ENCODE measurements at regions not wholly inside any gene's neighbourhood (a gene's known extent, or its start where the extent isn't known, plus 50 kb on each side); places are given as distances from the start of the nearest gene placed in this dataset.

DNA sequence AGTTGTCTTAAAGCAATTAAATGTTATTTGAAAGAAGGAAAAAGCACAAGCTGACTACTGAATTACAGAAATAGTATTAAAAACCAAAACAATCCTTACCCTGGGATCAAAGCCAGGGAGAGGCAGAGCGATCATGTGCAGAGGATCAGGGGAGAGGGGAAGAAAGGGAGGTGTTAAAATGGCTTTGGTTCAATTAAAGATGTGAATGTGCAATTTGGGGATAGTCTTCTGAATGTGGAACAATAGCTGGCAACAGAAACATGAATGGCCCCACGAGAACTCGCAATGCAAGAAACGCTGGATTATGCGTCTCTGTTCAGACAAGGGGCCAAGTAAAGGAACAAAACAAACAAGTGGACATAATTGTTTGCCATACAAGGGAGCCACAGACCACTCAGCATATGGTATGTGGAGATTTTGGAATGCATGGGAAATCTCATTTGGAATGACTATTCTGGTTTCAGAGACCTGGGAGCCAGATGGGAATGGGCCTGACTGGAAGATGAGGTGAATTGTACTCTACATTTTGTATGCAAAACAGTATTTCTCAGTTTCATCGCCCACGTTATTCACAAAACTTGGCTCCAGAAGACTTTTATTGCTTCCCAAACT lies 155.4 kb downstream of the SLC4A3 start:
- TF ChIP-seq EZH2 (IDR thresholded peaks at IDR 0.05; ENCODE audit: insufficient read depth, poor library complexity, severe bottlenecking) (no peak), EZH2phosphoT487 (IDR thresholded peaks at IDR 0.05; ENCODE audit: insufficient read depth, low read depth) (no peak)
